ENCODE measurements at regions not wholly inside any gene's neighbourhood (a gene's known extent, or its start where the extent isn't known, plus 50 kb on each side); places are given as distances from the start of the nearest gene placed in this dataset.

DNA sequence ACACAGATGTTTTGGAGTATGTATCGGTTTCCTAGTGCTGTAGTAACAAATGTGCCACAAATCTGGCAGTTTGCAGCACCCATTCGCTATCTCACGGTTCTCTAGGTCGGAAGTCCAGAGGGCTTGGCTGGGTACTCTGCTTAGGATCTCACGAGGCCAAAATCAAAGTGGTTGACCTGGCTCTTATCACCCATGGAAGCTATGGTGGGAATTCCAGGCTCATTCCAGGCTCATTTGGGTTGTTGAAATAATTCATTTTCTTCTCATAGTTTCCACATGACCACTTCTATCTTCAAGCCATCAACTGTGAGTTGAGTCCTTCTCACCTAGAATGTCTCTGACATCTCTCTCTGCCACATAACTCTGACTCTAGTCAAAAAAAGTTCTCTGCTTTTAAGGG, 431.0 kb upstream of the TMPO start:
- TF ChIP-seq, protein P1, sequence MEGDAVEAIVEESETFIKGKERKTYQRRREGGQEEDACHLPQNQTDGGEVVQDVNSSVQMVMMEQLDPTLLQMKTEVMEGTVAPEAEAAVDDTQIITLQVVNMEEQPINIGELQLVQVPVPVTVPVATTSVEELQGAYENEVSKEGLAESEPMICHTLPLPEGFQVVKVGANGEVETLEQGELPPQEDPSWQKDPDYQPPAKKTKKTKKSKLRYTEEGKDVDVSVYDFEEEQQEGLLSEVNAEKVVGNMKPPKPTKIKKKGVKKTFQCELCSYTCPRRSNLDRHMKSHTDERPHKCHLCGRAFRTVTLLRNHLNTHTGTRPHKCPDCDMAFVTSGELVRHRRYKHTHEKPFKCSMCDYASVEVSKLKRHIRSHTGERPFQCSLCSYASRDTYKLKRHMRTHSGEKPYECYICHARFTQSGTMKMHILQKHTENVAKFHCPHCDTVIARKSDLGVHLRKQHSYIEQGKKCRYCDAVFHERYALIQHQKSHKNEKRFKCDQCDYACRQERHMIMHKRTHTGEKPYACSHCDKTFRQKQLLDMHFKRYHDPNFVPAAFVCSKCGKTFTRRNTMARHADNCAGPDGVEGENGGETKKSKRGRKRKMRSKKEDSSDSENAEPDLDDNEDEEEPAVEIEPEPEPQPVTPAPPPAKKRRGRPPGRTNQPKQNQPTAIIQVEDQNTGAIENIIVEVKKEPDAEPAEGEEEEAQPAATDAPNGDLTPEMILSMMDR (IDR thresholded peaks at IDR 0.05), result no peak
- no peak for TF ChIP-seq POLR2A (IDR thresholded peaks at IDR 0.05)
- TF ChIP-seq EP300 (IDR thresholded peaks at IDR 0.05), result no peak

Measured in tibial nerve (tissue), 4 donors.